ENCODE measurements at regions not wholly inside any gene's neighbourhood (a gene's known extent, or its start where the extent isn't known, plus 50 kb on each side); places are given as distances from the start of the nearest gene placed in this dataset.

DNA sequence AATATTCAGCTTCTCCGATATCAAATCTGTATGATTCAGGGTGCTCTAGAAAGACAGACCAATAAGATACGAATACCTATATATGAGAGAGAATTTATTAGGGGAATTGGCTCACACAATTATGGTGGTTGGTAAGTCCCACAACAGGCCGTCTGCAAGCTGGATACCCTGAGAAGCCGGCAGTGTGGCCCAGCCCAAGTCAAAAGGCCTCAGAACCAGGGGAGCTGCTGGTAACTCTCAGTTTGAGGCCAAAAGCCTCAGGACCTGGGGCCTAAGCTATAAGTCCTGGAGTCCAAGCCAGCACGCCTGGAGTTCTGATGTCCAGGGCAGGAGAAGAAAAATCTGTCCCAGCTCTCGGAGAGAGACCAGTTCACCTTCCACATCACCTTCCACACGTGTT lies 318.7 kb downstream of the BRD1 start:
- TF ChIP-seq, protein P1, sequence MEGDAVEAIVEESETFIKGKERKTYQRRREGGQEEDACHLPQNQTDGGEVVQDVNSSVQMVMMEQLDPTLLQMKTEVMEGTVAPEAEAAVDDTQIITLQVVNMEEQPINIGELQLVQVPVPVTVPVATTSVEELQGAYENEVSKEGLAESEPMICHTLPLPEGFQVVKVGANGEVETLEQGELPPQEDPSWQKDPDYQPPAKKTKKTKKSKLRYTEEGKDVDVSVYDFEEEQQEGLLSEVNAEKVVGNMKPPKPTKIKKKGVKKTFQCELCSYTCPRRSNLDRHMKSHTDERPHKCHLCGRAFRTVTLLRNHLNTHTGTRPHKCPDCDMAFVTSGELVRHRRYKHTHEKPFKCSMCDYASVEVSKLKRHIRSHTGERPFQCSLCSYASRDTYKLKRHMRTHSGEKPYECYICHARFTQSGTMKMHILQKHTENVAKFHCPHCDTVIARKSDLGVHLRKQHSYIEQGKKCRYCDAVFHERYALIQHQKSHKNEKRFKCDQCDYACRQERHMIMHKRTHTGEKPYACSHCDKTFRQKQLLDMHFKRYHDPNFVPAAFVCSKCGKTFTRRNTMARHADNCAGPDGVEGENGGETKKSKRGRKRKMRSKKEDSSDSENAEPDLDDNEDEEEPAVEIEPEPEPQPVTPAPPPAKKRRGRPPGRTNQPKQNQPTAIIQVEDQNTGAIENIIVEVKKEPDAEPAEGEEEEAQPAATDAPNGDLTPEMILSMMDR (IDR thresholded peaks at IDR 0.05) = no peak
- TF ChIP-seq POLR2AphosphoS5 (IDR thresholded peaks at IDR 0.05; ENCODE audit: low read depth, low read length) = no peak
- no peak for TF ChIP-seq TCF7L2 (IDR thresholded peaks at IDR 0.05; ENCODE audit: low read depth, low read length)

Data from Panc1 (cell line).